B cell (primary cell): ENCODE measurements at regions not wholly inside any gene's neighbourhood (a gene's known extent, or its start where the extent isn't known, plus 50 kb on each side); places are given as distances from the start of the nearest gene placed in this dataset.
A peak's percentile ranks its signal among the peaks of the same experiment; 100 is the strongest.

Source experiments
- ATAC-seq: fragments of 200-7000 bp; cut with Tn5 transposase; one replicate; pipeline ENCODE4 v1.10.0; 2021; ENCODE audit warnings: low read depth, mild to moderate bottlenecking, moderate number of reproducible peaks, moderate library complexity
- CTCF ChIA-PET: fragments of 350-600 bp; sonication (Branson Sonifier 250); formaldehyde crosslinking; loops from one replicate; lab custom pipeline; 2021; ENCODE audit warnings: antibody characterized with exemption, inconsistent platforms; lab: Charles Lee
- POLR2A ChIA-PET: fragments of 350-600 bp; sonication (Branson Sonifier 250); formaldehyde crosslinking; loops from one replicate; lab custom pipeline; 2021; ENCODE audit warnings: antibody characterized with exemption; lab: Charles Lee
- DNase-seq: peaks from one replicate; pipeline ENCODE4 v3.0.0; 2013
- H2AFZ ChIP-seq: 2 replicates; pipeline ENCODE4 v1.6.1; 2012; ENCODE audit warnings: mild to moderate bottlenecking, low read depth, low read length; ENCODE audit not compliant: insufficient read depth, poor library complexity, severe bottlenecking
- H3K27ac ChIP-seq, 2 donors: 1 replicate in 1 of 2; 2 replicates in 1 of 2; pipeline ENCODE4 v1.5.1; 2012 to 2013; ENCODE audit warnings: low read length in 2 of 2, mild to moderate bottlenecking in 2 of 2, moderate library complexity in 1 of 2
- H3K27me3 ChIP-seq, 4 experiments: fragments of 200-600 bp in 1 of 4; sonication (generic) in 1 of 4; replicated peaks in 1 of 4; 1 replicate in 2 of 4; 2 replicates in 2 of 4; pipeline versions ENCODE4 v1.6.1 to v1.7.0; 2013 to 2016; ENCODE audit warnings: low read length in 3 of 4, mild to moderate bottlenecking in 2 of 4, mixed read lengths in 1 of 4, moderate library complexity in 1 of 4; ENCODE audit not compliant: insufficient read depth in 4 of 4, control insufficient read depth in 3 of 4; ENCODE audit errors: control extremely low read depth in 1 of 4
- H3K36me3 ChIP-seq, 2 experiments: replicated peaks in 1 of 2; 1 replicate in 1 of 2; 2 replicates in 1 of 2; pipeline versions ENCODE4 v1.6.1 to v1.7.1; 2013; ENCODE audit warnings: low read length in 1 of 2; ENCODE audit not compliant: insufficient read depth in 2 of 2, control insufficient read depth in 1 of 2; ENCODE audit errors: control extremely low read depth in 1 of 2, extremely low read depth in 1 of 2
- H3K4me1 ChIP-seq, 2 donors: fragments of 200-600 bp in 1 of 2; sonication (generic) in 1 of 2; 1 replicate in 1 of 2; 2 replicates in 1 of 2; pipeline versions ENCODE4 v1.5.1 to v1.6.1; 2013 to 2017; ENCODE audit warnings: low read length in 2 of 2; ENCODE audit not compliant: control insufficient read depth in 2 of 2, insufficient read depth in 2 of 2
- H3K4me2 ChIP-seq: replicated peaks from 2 replicates; pipeline ENCODE3; 2012; ENCODE audit warnings: mild to moderate bottlenecking, low read depth, low read length; ENCODE audit not compliant: poor library complexity, severe bottlenecking
- H3K4me3 ChIP-seq, 5 experiments: fragments of 200-600 bp in 1 of 5; sonication (generic) in 1 of 5; 1 replicate in 3 of 5; 2 replicates in 2 of 5; pipeline versions ENCODE4 v1.5.1 to v1.7.0; 2011 to 2016; ENCODE audit warnings: low read length in 4 of 5, mild to moderate bottlenecking in 4 of 5, low read depth in 2 of 5, control low read depth in 1 of 5, moderate library complexity in 1 of 5; ENCODE audit not compliant: insufficient read depth in 1 of 5; ENCODE audit errors: control extremely low read depth in 1 of 5, extremely low read depth in 1 of 5
- H3K79me2 ChIP-seq: fragments of 200-600 bp; sonication (generic); one replicate; pipeline ENCODE4 v1.6.0; 2016; ENCODE audit warnings: low read length; ENCODE audit not compliant: control insufficient read depth, insufficient read depth
- H3K9ac ChIP-seq: fragments of 200-600 bp; sonication (generic); 2 replicates; pipeline ENCODE4 v1.6.1; 2017; ENCODE audit warnings: mild to moderate bottlenecking, low read length, moderate library complexity
- H3K9me3 ChIP-seq, 3 donors: one replicate each; pipeline versions ENCODE4 v1.6.1 to v1.7.1; 2013; ENCODE audit warnings: low read length in 2 of 3; ENCODE audit not compliant: control insufficient read depth in 2 of 3, insufficient read depth in 1 of 3; ENCODE audit errors: control extremely low read depth in 1 of 3
- H4K20me1 ChIP-seq: 2 replicates; pipeline ENCODE4 v1.6.0; 2012; ENCODE audit warnings: mild to moderate bottlenecking, low read length; ENCODE audit not compliant: insufficient read depth, control insufficient read depth, poor library complexity, severe bottlenecking
- H3K27ac Mint-ChIP-seq: one replicate; pipeline ENCODE4 v1.8.0; 2021; ENCODE audit warnings: mixed read lengths
- H3K27me3 Mint-ChIP-seq: one replicate; pipeline ENCODE4 v1.8.0; 2021; ENCODE audit warnings: mixed read lengths
- H3K4me1 Mint-ChIP-seq: one replicate; pipeline ENCODE4 v1.8.0; 2021; ENCODE audit warnings: mixed read lengths
- H3K4me3 Mint-ChIP-seq: one replicate; pipeline ENCODE4 v1.8.0; 2021; ENCODE audit warnings: mixed read lengths
- H3K9me3 Mint-ChIP-seq: one replicate; pipeline ENCODE4 v1.8.0; 2022; ENCODE audit warnings: mixed read lengths; ENCODE audit not compliant: insufficient read depth
- CTCF ChIP-seq: fragments of 200-600 bp; IDR thresholded peaks from one replicate; pipeline ENCODE4 v1.8.0; 2022; ENCODE audit warnings: antibody characterized with exemption, mild to moderate bottlenecking
- EZH2 ChIP-seq: IDR thresholded peaks from 2 replicates; pipeline ENCODE4 v1.6.1; 2012; ENCODE audit warnings: borderline replicate concordance, low read depth, mild to moderate bottlenecking, moderate library complexity, low read length; ENCODE audit not compliant: insufficient read depth, poor library complexity, severe bottlenecking
- WGBS: methylation state at CpG from one replicate; pipeline ENCODE4 v1.1.5; 2013; ENCODE audit warnings: missing lambda C conversion rate; ENCODE audit not compliant: insufficient coverage; 5-methylcytosine and 5-hydroxymethylcytosine counted together
- intact Hi-C: fragments of 100-400 bp; cut with micrococcal nuclease; formaldehyde crosslinking; loops from one replicate; pipeline ENCODE4 v1.10.0; 2022

DNA sequence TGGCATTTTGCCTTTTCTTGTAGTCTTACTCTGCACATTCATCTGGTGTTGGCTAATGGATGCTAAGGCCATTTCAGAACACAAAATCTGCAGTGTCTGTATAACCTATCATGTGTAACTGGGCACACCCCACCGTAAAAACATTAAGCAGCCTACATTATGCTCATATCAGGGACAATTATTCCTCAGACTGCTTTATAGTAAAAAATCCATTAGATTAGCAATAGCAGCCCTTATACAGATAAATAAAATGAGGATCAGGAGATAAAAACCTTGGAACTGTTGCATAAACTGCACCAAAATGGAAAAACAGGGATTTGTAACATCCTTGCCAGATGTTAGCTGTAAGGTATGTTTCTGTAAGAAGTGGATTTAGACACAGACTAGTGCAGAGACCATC is 288.8 kb downstream of the HS3ST1 start:
- Histone ChIP-seq H3K9me3 (peaks cover 0 to 5% (median 3%) of the 10 kb centered on the region in 3 donors), H3K4me3 (peak overlapping the region in 1 of 5 experiments; percentile 43), H3K36me3 (no peaks in the 10 kb centered on the region), H4K20me1 (no peaks in the 10 kb centered on the region), H2AFZ (peak overlapping the region; percentile 20), H3K9ac (no peak overlapping the region), H3K79me2 (no peaks in the 10 kb centered on the region), H3K27me3 (no peaks in the 10 kb centered on the region), H3K4me2 (peak overlapping the region; percentile 39), H3K27ac (peak overlapping the region in 1 of 2 donors; percentile 86), H3K4me1 (peaks cover 32 to 44% of the 10 kb centered on the region in 2 donors)
- no peak for DNase-seq
- ChIA-PET POLR2A (interaction anchor here (0.6 kb wide), 1 partner anchor 145 kb away, joined by 4 read pairs; no protein-coding TSS in a partner anchor), CTCF (no interaction called here)
- peak overlapping the region; percentile 20 for H3K4me3 Mint-ChIP-seq
- H3K27ac Mint-ChIP-seq, result peak overlapping the region; percentile 57
- TF ChIP-seq EZH2 (no peak), CTCF (no peak)
- intact Hi-C loops, result loop anchor here (2.0 kb wide), 1 partner anchor 39 kb away; no protein-coding TSS in a partner anchor
- H3K27me3 Mint-ChIP-seq, result no peaks in the 10 kb centered on the region
- peaks cover 56% of the 10 kb centered on the region for H3K4me1 Mint-ChIP-seq
- no CpG with 5 or more reads among the region's 1 CpG for WGBS
- ATAC-seq, result no peak
- peaks cover 5% of the 10 kb centered on the region for H3K9me3 Mint-ChIP-seq

- no CpG with 5 or more reads among the region's 1 CpG for WGBS
- Histone ChIP-seq H2AFZ (no peak overlapping the region), H3K4me2 (peak overlapping the region; percentile 39), H3K9ac (no peak overlapping the region), H3K79me2 (no peaks in the 10 kb centered on the region), H3K4me3 (peak overlapping the region in 1 of 5 experiments; percentile 43), H3K9me3 (peaks cover 0 to 5% (median 3%) of the 10 kb centered on the region in 3 donors), H3K36me3 (no peaks in the 10 kb centered on the region), H3K4me1 (peaks cover 35 to 47% of the 10 kb centered on the region in 2 donors), H3K27ac (peak overlapping the region; percentile 66 to 86), H4K20me1 (no peaks in the 10 kb centered on the region), H3K27me3 (no peaks in the 10 kb centered on the region)
- ATAC-seq, result peak; percentile 82
- H3K4me1 Mint-ChIP-seq, result peaks cover 63% of the 10 kb centered on the region
- peaks cover 5% of the 10 kb centered on the region for H3K9me3 Mint-ChIP-seq
- intact Hi-C loops, result loop anchor here (2.0 kb wide), 1 partner anchor 38 kb away; no protein-coding TSS in a partner anchor
- peak overlapping the region; percentile 46 for H3K4me3 Mint-ChIP-seq
- POLR2A ChIA-PET, result interaction anchor here (0.7 kb wide), 1 partner anchor 33 kb away, joined by 4 read pairs; no protein-coding TSS in a partner anchor
- CTCF ChIA-PET, result interaction anchor here (0.9 kb wide), 1 partner anchor 8 kb away, joined by 3 read pairs; no protein-coding TSS in a partner anchor
- H3K27me3 Mint-ChIP-seq, result no peaks in the 10 kb centered on the region
- peak overlapping the region; percentile 33 for H3K27ac Mint-ChIP-seq
- no peak for TF ChIP-seq EZH2
- TF ChIP-seq CTCF, result no peak
- peak; percentile 67 for DNase-seq
These were observed 289.7 kb downstream of the HS3ST1 start for GRCh38 chr4:11138964-11139363.
